ENCODE measurements at regions not wholly inside any gene's neighbourhood (a gene's known extent, or its start where the extent isn't known, plus 50 kb on each side); places are given as distances from the start of the nearest gene placed in this dataset.
"Not testable (repeated sequence)": the region's sequence is repeated elsewhere in the genome, so short reads cannot be mapped to it uniquely, and the experiment has no call there.

- no peak for DNase-seq (ENCODE audit: insufficient read length, low spot score)
- FAIRE-seq = no peak
- TF ChIP-seq, protein P1, sequence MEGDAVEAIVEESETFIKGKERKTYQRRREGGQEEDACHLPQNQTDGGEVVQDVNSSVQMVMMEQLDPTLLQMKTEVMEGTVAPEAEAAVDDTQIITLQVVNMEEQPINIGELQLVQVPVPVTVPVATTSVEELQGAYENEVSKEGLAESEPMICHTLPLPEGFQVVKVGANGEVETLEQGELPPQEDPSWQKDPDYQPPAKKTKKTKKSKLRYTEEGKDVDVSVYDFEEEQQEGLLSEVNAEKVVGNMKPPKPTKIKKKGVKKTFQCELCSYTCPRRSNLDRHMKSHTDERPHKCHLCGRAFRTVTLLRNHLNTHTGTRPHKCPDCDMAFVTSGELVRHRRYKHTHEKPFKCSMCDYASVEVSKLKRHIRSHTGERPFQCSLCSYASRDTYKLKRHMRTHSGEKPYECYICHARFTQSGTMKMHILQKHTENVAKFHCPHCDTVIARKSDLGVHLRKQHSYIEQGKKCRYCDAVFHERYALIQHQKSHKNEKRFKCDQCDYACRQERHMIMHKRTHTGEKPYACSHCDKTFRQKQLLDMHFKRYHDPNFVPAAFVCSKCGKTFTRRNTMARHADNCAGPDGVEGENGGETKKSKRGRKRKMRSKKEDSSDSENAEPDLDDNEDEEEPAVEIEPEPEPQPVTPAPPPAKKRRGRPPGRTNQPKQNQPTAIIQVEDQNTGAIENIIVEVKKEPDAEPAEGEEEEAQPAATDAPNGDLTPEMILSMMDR (IDR thresholded peaks at IDR 0.05; ENCODE audit: insufficient read depth, missing control alignments) = no peak
Measured at GRCh38 chr12:34407813-34408212, 385.5 kb downstream of the ALG10 start.

- FAIRE-seq; DNase-seq (ENCODE audit: insufficient read length, low spot score): not testable (repeated sequence)
Measured at GRCh38 chr12:34431509-34431908, 409.2 kb downstream of the ALG10 start.
